ENCODE measurements at regions not wholly inside any gene's neighbourhood (a gene's known extent, or its start where the extent isn't known, plus 50 kb on each side); places are given as distances from the start of the nearest gene placed in this dataset.

GRCh38 chr13:89786531-89786930 lies 1561.0 kb upstream of the MIR17HG start:
- Histone ChIP-seq H3K4me3 (no peak overlapping the region), H3K4me1 (no peaks in the 10 kb centered on the region), H3K9me3 (no peaks in the 10 kb centered on the region), H3K27ac (no peak overlapping the region), H3K27me3 (no peaks in the 10 kb centered on the region), H3K36me3 (no peaks in the 10 kb centered on the region)
- intact Hi-C loops (cut with DNase I): no loop called here
- 74 to 87% methylated on average over 1 of the region's 1 CpG for whole genome bisulfite sequencing, 2 donors
- no peak for DNase-seq
- TF ChIP-seq CTCF (IDR thresholded peaks at IDR 0.05): no peak
- no peak for TF ChIP-seq POLR2A (IDR thresholded peaks at IDR 0.05)
- no peak for TF ChIP-seq POLR2AphosphoS5 (IDR thresholded peaks at IDR 0.05)
- no peak for TF ChIP-seq EP300 (IDR thresholded peaks at IDR 0.05)

- Histone ChIP-seq H3K27ac (no peak overlapping the region), H3K27me3 (no peaks in the 10 kb centered on the region), H3K4me3 (no peak overlapping the region), H3K9me3 (no peaks in the 10 kb centered on the region), H3K36me3 (no peaks in the 10 kb centered on the region), H3K4me1 (no peaks in the 10 kb centered on the region)
- intact Hi-C loops (cut with DNase I): no loop called here
- TF ChIP-seq EP300 (IDR thresholded peaks at IDR 0.05): no peak
- TF ChIP-seq POLR2A (IDR thresholded peaks at IDR 0.05): no peak
- DNase-seq: no peak
Observed at GRCh38 chr13:89790696-89791095, 1556.8 kb upstream of the MIR17HG start.

DNA sequence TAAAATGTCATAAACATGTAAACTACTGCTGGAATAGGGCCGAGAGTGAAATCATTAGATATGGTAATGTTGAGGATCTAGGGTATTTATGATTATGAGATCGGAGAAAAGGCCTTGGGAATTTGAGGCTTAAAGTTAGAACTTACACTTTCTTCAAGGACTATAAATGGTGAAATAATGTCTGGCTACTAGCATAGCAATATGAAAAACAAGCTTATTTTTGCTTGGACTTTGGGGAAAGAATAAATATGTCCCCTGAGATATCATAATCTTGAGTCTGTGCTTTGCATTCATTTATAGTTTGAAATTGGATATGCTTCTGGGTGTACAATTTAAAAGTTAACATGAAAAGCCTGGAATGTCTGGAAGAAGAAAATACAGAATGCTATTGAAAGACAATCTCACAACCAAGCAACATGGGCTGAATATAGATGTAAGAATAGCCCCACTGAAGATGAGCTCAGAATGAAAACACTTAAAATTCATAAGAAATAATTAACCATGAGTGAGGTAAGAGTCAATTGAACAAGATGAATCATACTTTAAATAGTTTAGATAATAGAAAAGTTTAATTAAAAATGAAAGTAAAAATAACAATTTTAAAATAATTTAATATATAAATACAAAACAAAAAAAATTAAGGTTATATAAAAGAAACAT lies 1555.4 kb upstream of the MIR17HG start:
- H3K27ac ChIP-seq: no peak overlapping the region
- intact Hi-C loops (cut with DNase I): no loop called here
- no peaks in the 10 kb centered on the region for H3K4me1 ChIP-seq
- H3K27me3 ChIP-seq: no peaks in the 10 kb centered on the region
- H3K9me3 ChIP-seq: no peaks in the 10 kb centered on the region
- no peak for DNase-seq
- no peak for TF ChIP-seq CTCF (IDR thresholded peaks at IDR 0.05)
- TF ChIP-seq POLR2A (IDR thresholded peaks at IDR 0.05): no peak
- TF ChIP-seq EP300 (IDR thresholded peaks at IDR 0.05): no peak
- no peak for TF ChIP-seq POLR2AphosphoS5 (IDR thresholded peaks at IDR 0.05)
- 85 to 89% methylated on average over 2 of the region's 2 CpGs for whole genome bisulfite sequencing, 2 donors
- H3K36me3 ChIP-seq: no peaks in the 10 kb centered on the region
- no peak overlapping the region for H3K4me3 ChIP-seq

GRCh38 chr13:89796196-89796595 lies 1551.3 kb upstream of the MIR17HG start:
- Histone ChIP-seq H3K27me3 (no peaks in the 10 kb centered on the region), H3K9me3 (no peaks in the 10 kb centered on the region), H3K4me1 (no peaks in the 10 kb centered on the region), H3K27ac (no peak overlapping the region), H3K36me3 (no peaks in the 10 kb centered on the region), H3K4me3 (no peak overlapping the region)
- DNase-seq: no peak
- TF ChIP-seq CTCF (IDR thresholded peaks at IDR 0.05): no peak
- no peak for TF ChIP-seq EP300 (IDR thresholded peaks at IDR 0.05)
- TF ChIP-seq POLR2AphosphoS5 (IDR thresholded peaks at IDR 0.05): no peak
- TF ChIP-seq POLR2A (IDR thresholded peaks at IDR 0.05): no peak
- WGBS, 2 donors: 84% methylated on average over 4 of the region's 4 CpGs
- intact Hi-C loops (cut with DNase I): no loop called here

DNA sequence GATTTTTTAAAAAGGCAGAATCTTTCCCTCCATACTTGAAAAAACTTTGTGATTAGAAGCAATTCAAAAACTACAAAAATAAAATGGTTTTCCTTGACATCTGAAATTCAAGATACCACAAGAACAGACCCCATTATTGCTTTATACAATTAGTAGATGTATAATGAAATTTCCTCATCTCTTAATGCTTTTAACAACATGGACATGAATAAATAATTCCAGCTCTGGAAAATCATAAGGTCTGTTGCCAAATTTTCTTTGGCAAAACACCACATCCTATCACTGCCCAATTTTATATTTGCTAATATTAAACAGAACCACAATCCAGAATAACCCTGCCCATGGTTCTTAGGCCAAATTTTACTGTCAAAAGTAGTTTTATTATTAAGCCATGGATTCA lies 1543.6 kb upstream of the MIR17HG start:
- no peak for DNase-seq
- Histone ChIP-seq H3K4me1 (peaks cover 0 to 4% (median 0%) of the 10 kb centered on the region in 4 donors), H3K27ac (no peak overlapping the region), H3K27me3 (no peaks in the 10 kb centered on the region), H3K4me3 (no peak overlapping the region), H3K36me3 (no peaks in the 10 kb centered on the region), H3K9me3 (no peaks in the 10 kb centered on the region)
- intact Hi-C loops (cut with DNase I): no loop called here
- TF ChIP-seq POLR2A (IDR thresholded peaks at IDR 0.05): no peak
- TF ChIP-seq EP300 (IDR thresholded peaks at IDR 0.05): no peak
- TF ChIP-seq CTCF (IDR thresholded peaks at IDR 0.05): no peak
- TF ChIP-seq POLR2AphosphoS5 (IDR thresholded peaks at IDR 0.05): no peak

All from sigmoid colon (tissue), 6 donors.